ENCODE measurements at regions not wholly inside any gene's neighbourhood (a gene's known extent, or its start where the extent isn't known, plus 50 kb on each side); places are given as distances from the start of the nearest gene placed in this dataset.
"Not testable (repeated sequence)": the region's sequence is repeated elsewhere in the genome, so short reads cannot be mapped to it uniquely, and the experiment has no call there.

DNA sequence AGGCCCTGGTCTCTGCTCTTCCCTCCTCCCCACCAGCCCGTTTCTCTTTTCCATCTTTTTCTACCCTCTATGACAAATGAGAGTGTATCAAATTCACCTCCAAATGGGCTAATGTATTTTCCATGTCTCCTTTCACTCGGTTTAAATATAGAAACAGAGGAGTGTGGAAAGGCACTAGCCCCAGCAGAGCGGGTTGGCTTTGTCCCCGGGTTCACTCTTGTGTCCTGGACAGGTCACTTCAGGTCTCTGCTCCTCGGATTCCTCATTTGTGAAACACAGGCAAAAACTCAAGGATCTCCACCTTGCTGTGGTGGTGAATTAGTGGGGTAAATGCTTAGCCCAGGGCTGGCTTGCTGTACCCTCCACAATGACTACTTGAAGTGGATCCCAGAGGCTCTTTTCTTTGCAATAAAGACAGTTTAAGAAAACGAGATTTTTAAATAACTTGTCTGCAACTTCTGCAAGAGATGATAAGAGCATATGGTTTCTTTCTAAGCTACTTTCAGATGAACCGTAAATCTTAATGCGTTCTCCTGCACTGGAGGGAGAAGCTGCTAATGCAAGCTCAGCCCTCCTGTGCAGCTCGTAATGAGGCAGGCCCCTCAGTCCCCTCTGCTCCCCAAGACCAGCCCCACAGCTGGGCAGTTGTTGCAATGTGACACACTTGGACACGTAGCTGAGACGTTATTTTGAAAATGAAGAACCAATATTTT, 292.9 kb downstream of the THBS2 start:
- DNase-seq: no peak

DNA sequence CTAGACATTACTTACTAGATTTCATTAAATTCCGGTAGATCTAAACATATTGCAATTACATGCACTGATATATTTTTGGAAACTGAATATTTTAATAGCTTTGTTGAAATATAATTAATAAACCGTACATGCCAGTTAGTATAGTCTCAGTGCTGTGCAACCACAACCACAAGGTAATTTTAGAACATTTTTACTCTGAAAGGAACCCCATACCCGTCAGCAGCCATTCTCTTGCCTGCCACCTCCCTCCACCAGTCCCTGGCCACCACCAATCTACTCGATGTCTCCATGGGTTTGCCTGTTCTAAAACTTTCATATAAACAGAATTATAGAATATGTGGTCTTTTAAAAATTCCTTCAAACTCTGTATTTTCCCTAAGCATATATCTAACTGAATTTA, 293.9 kb downstream of the THBS2 start:
- no peak for DNase-seq

DNA sequence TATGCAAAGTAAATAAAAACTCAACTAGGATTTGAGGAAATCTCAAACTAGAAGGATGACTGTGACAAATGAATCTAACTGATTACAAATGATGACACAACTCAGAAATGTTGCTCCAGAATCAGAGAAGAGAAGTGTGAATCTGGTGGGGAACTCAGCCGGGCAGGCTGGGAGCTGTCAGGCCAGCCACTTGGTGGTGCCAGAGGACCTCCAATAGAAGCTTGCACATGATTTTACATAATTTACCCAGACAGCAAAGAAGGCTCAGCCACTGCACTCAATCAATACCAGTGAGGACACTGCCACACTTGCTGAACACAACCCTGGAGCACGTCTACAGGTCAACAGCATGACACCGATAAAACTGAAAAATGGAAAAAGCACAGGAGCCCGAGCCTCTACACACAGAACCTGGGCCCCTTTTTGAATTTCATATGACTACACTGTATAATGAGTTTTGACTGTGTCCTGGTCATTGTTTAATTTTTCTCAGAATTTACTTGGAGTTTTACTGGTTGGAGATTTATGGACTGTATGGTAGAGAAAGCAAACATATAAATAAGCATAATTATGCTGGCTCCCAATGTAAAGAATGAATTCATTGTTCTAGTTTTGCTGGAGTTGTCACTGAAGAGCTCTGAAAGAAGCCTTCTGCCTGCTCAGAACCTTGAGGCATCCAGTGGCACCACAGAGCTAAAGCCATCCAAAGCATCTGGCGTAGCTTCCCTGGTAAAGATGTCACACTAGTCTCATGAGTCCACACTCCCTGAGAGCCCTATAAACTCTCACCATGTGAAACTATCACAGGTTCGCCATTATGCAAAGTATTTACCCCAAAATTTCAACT, 296.5 kb downstream of the THBS2 start:
- DNase-seq: no peak

DNA sequence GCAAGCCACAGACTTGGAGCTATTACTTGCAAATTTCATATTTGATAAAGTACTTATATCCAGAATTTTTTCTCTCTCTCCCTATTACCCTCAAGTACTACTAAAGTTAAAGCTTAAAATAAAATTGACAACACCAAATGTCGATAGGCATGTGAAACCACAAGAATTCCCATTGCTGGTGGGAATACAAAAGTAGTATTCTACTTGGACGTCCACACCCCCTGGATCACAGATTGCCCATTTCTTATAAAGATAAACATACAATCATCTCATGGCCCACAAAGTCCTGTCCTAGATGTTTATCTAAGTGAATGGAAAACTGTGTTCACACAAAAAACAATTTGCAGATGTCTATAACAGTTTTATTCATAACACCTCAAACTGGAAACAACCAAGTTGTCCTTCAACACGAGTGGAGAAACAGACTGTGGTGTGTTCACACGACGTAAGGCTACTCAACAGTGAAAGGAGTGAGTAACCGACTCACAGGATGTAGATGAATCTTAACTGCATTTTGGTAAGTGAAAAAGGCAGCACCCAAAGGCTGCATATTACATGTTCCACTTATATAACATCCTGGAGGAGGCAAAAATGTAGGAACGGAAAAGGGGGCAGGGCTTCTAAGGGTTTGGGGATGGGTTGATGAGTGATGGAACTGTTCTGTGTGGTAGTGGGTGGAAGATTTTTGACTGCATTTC, 297.4 kb downstream of the THBS2 start:
- no peak for DNase-seq

DNA sequence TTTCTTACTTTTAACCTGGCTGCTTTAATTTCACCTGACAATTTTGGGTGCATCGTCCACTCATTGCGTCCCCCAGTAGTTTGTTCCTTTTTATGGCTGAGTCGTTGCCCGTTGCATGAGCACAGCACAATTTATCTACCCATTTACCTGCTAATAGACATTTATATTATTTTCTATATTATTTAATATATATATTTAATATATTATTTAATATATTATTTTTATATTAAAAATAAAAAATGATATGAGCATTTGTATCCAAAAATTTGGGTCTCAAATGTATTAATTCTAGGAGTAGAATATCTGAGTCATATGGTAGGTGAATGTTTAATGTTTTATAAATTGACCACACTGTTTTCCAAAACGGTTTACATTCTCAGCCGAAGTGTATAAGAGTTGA, 300.2 kb downstream of the THBS2 start:
- no peak for DNase-seq

DNA sequence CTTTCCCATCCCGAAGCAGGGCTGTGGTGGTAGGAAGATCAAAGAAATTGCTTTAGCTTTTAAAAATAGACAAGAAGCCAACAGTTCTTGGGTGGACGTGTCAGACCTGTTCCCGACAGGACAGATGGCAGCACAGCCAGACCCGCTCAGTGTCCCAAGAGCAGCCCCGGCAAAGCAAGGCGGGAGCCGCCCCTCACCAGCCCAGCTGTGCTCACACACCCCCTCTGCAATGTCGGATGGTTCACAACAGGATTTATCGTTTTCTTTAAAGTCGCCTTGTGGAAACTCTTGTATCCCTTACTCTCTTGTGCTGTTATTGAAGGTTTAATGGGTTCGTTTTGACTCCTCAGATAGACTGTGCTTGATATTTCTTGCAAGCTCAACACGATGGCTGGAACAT, 302.4 kb downstream of the THBS2 start:
- no peak for DNase-seq

DNA sequence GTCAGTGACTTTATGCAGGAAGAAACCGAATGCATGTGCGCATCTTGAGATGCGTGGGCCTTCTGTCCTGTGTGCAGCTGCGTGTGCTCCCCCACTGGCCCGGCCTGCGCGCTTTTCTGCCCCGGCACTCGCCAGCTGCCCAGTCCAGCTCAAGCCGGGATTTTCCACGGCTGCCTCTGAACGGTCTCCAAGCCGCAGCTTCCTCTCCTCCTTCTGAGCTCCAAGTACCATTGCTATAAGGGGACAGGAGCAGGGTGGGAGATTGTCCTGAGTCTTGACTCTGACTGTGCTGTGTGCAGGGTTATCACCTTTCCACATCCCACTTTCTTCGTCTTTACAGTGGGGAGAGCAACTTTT, 302.8 kb downstream of the THBS2 start:
- no peak for DNase-seq

DNA sequence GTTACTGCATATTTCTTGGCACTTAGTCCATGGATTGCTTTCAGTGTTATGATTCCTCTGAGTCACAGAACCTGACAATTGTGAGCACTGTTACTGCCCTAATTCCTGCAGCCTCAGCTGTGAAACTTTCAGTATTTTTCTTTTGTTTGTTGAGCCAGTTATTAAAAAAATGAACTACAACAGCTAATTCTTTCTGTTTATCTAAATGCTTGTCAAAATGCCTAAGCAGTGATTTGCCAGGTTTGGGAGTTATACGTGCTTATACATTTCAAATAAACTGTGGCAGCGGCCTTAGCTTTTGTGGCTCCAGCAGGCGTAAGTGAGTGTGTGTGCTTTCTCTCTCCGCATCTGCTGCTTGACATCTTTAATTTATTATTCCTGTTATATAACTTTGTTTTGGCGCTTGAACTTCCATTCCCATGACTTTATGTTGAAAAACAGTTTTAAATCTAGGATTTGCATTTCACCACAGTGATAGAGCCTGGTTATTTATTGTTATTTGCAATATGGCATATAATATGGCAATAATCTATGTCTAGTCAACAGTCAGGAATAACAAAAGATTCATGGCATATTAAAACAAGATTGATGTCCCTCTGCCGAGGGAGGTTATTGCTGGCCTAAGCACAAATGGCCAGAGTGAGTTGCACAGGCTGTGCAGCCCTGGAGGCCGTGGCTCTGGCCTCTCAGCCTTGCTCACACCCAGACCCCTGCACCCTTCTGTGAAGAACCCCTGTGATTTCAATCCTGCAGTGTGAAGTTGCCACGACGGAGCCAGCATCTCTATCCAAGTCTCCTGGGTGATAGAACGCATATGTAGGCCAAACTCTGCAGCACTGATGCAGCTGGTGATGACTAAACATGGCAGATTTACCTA, 303.4 kb downstream of the THBS2 start:
- no peak for DNase-seq

DNA sequence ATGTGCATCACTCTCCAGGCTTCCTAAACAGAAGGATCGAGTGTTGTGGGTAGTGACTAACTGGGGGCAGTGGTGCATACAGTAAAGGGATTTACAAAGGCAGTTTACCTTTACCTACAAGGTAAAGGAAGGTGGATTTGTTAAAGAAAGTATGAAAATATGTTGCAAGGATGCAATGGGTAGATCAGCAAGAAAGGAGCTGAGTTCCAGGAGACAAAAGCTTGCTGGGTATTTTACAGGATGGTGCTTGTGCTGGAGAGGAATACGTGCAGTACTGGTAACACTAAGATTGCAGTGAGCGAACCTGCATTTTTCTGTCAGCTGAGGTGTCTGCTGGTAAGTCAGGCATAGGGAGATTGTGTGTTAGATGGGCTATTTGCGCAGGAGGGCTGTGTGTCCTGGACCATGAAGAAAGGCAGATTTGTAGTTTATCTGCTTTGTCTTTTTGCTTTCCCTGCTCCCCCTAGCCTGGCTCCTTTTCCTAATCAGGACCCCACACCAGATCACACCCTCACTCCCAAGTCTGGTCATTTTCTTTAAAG, 304.6 kb downstream of the THBS2 start:
- no peak for DNase-seq

DNA sequence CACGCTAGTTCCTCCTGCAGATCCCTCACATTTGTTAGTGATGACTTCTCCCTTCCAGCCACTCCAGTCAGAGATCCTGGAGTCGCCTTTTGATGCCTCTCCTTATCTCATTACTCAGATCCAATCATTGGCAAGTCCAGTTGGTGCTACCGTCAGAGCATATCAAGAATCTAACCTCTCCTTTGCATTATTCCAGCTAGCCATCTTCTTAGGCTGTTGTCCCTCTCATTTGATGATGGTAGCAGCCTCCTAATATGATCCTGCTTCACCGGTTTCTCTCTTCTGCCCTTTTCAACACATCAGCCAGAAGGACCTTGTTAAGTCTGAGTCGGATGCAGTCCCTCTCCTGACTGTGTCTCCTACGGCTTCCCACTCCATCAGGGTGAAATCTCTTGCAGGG, 305.6 kb downstream of the THBS2 start:
- DNase-seq: no peak

DNA sequence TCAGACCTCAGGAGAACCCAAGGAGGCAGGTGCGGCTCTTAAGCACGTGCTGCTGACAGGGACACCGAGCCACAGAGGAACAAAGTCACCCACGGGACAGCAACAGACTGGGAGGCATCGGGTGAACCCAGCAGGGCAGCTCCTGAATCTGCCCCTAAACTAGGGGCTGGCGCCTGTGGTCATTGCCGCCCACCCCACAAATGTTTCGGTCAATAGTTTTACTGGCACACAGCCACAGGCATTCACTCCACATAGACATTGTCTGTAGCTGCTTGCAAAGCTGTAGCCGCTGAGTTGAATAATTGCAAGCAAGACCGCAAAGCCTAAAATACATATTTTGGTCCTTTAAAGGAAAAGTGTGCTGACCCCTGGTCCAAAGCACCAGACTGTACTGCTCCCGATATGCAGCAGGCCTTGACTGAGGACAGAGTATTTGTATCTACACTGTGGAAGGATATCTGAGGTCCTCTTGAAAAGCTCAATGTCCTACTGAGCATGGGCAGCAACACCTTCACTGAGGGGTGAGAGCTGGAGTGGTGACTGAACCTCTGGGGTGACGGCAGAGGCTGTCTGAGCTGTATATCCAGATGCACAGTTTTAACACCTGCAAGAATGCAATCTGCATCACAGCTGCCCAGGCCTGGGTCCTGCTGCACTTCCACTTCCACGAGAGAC, 310.3 kb downstream of the THBS2 start:
- DNase-seq: no peak

DNA sequence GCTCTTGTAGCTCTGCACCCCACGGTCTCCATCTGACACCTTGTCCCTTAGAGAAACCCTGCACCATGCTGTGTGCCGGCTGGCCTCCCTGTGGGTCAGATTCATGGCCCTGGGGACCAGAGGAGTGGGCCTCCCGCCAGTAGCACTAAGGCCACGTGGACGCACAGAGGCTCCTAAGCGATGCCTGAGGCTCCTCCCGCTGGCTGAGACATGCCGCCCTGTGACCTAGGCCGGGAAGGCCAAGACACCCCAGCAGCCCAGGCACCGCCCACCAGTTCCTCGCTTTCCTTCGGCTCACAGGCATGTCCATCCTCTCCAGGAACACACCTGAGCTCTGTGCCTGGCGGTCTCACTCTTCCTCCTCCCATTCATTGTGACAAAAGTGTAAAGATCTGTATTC, 311.0 kb downstream of the THBS2 start:
- DNase-seq: no peak

DNA sequence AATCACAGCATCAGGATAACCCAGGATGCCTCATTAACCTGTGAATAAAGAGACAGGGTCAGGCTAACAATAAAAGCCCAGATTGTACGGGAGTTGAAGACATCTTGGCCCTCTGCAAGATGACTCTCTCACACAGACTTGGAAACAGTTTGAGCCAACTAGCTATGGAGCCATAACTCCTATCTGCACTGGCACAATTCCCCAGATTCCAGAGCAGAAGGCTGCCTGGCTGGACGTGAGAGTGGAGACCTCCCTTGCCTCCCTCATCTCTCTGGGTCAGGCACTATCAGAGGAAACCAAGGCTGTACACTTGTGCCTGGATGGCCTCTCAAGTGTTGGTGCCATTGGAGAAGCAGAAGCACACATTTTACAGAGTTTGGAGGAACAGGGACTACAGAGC, 312.6 kb downstream of the THBS2 start:
- DNase-seq: no peak

DNA sequence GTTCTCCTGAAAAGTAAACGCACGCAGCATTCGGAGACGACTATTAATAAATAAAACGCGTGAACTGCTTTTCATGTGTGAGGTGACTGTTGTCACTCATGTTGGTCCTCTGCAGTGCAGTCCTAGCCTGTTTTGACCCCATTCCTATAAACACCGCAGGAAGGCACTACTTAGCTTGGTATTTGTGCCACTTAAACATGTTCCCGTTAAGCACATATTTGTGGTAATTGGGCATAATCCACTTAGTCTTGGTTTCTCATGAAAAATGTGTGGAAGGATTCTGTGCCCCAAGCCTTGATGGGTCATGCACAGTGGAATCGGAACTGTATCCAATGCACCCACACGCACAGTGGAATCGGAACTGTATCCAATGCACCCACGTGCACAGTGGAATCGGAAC, 313.9 kb downstream of the THBS2 start:
- DNase-seq: no peak

DNA sequence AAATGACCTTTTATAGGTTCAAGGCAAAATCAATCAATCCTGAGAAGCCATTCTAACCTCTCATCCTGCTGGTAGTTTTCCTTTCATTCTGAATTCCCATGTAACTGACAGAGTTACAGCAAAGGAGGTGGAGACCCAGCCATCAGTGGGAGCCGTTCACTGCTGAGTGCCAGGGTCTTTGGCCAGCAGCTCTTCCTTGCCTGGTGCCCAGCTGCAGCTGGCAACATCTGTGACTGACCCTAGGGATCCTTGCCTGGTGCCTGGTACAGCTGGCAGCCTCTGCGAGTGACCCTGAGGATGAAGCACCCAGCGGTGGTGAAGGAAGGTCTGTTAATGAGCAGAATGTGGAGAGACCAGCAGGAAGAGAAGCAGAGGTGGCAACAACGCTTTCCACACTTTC, 314.6 kb downstream of the THBS2 start:
- no peak for DNase-seq

DNA sequence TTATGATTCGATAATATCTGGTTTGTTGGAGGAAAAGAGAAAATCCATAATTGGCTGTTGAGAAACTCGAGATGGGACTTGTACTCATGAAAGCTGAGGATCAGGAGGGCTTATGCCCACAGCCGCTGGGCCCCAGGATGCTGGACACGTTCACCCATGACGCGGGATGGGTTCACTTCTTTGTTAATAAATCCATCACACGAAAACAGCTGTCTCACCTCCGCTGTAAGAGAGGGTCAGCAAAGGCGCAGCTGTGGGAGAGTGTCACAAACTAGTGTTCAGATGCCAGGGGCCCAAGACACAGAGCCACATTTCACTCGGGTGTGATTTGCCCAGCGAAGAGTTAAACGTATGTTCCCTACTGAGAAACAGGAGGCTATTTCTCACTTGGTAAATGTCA, 315.1 kb downstream of the THBS2 start:
- no peak for DNase-seq

DNA sequence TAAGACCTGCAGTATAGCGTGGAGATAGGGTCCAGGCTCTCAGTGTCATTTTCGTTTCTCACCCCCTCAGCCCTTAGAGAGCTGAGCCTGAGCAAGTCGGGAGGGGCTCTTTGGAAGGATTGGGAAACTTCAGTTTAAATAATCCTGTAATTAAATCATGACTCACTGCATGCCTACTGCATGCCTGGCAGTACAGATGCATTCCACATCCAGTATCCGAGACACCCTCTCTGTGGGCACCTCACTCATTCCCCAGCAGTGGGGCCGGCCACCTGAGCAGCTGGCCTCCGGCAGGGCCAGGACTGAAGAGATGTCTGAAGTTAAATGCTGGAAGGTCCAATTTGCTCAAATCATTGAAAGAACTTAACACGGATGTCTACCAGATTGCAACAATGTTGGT, 316.6 kb downstream of the THBS2 start:
- no peak for DNase-seq

DNA sequence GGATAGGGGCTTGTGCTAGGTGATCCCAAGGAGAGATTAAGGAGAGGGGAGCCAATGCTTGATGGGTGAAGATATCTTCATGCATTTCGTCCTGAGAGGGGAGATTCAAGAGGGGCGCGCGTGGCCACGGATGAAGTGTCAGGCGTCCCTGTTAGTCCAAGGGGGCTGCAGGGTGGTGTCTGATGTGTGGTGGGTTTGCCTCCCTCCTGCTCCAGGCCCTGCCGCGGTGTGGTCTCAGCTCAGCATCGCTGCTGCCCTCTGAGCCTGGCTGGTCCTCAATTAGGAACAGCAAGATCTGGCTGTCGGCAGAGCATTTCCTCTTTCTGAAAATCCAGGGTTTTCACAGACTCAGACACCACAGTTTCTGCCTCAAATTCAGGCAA, 318.0 kb downstream of the THBS2 start:
- DNase-seq: no peak

DNA sequence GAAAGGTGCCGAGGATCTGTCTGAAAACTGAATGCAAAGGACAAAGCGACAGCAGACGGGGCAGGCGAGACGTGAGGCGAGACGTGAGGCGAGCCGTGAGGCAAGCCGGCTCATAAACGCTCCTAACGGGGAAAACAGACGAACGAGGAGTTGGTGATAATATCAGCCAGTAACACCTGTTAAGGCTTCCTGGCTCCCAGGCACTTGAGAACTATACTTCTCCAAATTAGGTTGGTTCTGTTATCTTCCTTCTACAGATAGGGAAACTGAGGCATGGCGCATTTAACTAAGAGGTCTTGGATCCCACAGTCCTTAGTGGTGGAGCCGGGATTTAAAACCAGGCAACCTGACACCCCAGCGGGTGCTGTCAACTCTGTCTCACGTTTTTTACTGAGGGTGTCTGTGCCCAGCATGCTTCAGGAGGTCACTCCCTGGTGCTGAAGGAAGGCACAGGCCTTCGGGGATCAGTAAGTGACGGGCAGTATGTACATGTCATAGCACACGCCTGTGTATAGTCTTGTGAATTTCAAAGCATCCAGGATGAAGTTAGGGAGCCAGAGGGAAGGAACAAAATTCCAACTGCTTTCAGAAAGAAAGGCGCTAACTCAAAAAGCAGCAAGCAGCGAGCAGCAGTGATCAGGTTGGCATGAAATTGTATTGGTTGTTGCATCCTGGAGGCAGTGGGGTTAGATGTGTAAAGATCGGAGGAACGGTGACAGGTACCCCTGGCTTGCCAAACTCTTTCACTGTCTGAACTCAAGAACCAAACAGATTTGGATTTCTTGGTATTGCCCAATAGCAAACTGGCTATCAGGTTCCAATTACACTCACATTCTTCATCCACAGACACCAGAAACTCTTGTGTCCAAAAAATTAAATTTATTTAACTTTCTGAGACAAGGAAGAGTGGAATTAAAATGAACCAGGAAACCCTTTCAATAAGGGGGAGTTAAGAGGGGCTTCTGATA, 318.7 kb downstream of the THBS2 start:
- DNase-seq: no peak

DNA sequence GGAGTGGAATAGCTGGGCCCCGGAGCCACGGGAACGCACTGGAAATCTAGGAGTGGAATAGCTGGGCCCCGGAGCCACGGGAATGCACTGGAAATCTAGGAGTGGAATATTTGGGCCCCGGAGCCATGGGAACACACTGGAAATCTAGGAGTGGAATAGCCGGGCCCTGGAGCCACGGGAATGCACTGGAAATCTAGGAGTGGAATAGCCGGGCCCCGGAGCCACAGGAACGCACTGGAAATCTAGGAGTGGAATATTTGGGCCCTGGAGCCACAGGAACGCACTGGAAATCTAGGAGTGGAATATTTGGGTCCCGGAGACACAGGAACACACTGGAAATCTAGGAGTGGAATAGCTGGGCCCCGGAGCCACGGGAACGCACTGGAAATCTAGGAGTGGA, 321.5 kb downstream of the THBS2 start:
- DNase-seq: not testable (repeated sequence)

DNA sequence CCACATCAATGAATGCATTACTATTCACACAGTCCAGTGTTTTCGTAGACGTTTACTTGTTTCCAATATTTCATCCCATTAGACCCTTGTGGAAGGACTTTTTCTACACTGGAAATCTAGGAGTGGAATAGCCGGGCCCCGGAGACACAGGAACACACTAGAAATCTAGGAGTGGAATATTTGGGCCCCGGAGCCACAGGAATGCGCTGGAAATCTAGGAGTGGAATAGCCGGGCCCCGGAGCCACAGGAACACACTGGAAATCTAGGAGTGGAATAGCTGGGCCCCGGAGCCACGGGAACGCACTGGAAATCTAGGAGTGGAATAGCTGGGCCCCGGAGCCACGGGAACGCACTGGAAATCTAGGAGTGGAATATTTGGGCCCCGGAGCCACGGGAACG, 322.6 kb downstream of the THBS2 start:
- not testable (repeated sequence) for DNase-seq

Data from NCI-H2107 (cell line).